ENCODE measurements at regions not wholly inside any gene's neighbourhood (a gene's known extent, or its start where the extent isn't known, plus 50 kb on each side); places are given as distances from the start of the nearest gene placed in this dataset.

- H3K27ac ChIP-seq = no peak overlapping the region
- H3K9me3 ChIP-seq = no peaks in the 10 kb centered on the region
- H3K4me1 ChIP-seq = no peaks in the 10 kb centered on the region
- no peak for DNase-seq (ENCODE audit: extremely low spot score in 2 of 2)
- no peaks in the 10 kb centered on the region for H3K36me3 ChIP-seq
- intact Hi-C loops (cut with DNase I) = no loop called here
- no peaks in the 10 kb centered on the region for H3K27me3 ChIP-seq
- TF ChIP-seq POLR2AphosphoS5 (IDR thresholded peaks at IDR 0.05; ENCODE audit: insufficient read depth in 1 of 2, low read depth in 1 of 2) (no peak), CTCF (IDR thresholded peaks at IDR 0.05) (no peak), POLR2A (IDR thresholded peaks at IDR 0.05) (no peak)
- H3K4me3 ChIP-seq = no peak overlapping the region
Observed at GRCh38 chr2:139020287-139020686, 240.1 kb upstream of the NXPH2 start.

GRCh38 chr2:139018252-139018651, 238.1 kb upstream of the NXPH2 start:
- Histone ChIP-seq H3K9me3 (no peaks in the 10 kb centered on the region), H3K27me3 (no peaks in the 10 kb centered on the region), H3K36me3 (no peaks in the 10 kb centered on the region), H3K27ac (no peak overlapping the region), H3K4me3 (no peak overlapping the region), H3K4me1 (no peaks in the 10 kb centered on the region)
- DNase-seq (ENCODE audit: extremely low spot score in 2 of 2) = no peak
- TF ChIP-seq CTCF (IDR thresholded peaks at IDR 0.05) (no peak), POLR2A (IDR thresholded peaks at IDR 0.05) (no peak), POLR2AphosphoS5 (IDR thresholded peaks at IDR 0.05; ENCODE audit: insufficient read depth in 1 of 2, low read depth in 1 of 2) (no peak)
- intact Hi-C loops (cut with DNase I) = no loop called here

- H3K4me1 ChIP-seq = no peaks in the 10 kb centered on the region
- intact Hi-C loops (cut with DNase I) = no loop called here
- H3K27ac ChIP-seq = no peak overlapping the region
Observed at GRCh38 chr2:139007130-139007529, 226.9 kb upstream of the NXPH2 start.

GRCh38 chr2:139000131-139000785, 220.1 kb upstream of the NXPH2 start:
- Histone ChIP-seq H3K4me1 (no peaks in the 10 kb centered on the region), H3K4me3 (no peak overlapping the region), H3K27me3 (no peaks in the 10 kb centered on the region), H3K36me3 (no peaks in the 10 kb centered on the region), H3K27ac (no peak overlapping the region), H3K9me3 (no peaks in the 10 kb centered on the region)
- DNase-seq (ENCODE audit: extremely low spot score in 2 of 2) = no peak
- intact Hi-C loops (cut with DNase I) = no loop called here
- TF ChIP-seq CTCF (IDR thresholded peaks at IDR 0.05) = no peak
- no peak for TF ChIP-seq POLR2A (IDR thresholded peaks at IDR 0.05)
- no peak for TF ChIP-seq POLR2AphosphoS5 (IDR thresholded peaks at IDR 0.05; ENCODE audit: insufficient read depth in 1 of 2, low read depth in 1 of 2)

More at GRCh38 chr2:139007130-139007529, 226.9 kb upstream of the NXPH2 start:
- H3K27me3 ChIP-seq = no peaks in the 10 kb centered on the region
- H3K36me3 ChIP-seq = no peaks in the 10 kb centered on the region
- no peaks in the 10 kb centered on the region for H3K9me3 ChIP-seq
- no peak for TF ChIP-seq CTCF (IDR thresholded peaks at IDR 0.05)
- no peak for TF ChIP-seq POLR2A (IDR thresholded peaks at IDR 0.05)
- no peak for TF ChIP-seq POLR2AphosphoS5 (IDR thresholded peaks at IDR 0.05; ENCODE audit: insufficient read depth in 1 of 2, low read depth in 1 of 2)
- no peak overlapping the region for H3K4me3 ChIP-seq
- no peak for DNase-seq (ENCODE audit: extremely low spot score in 2 of 2)

- H3K4me1 ChIP-seq = no peaks in the 10 kb centered on the region
- H3K27ac ChIP-seq = no peak overlapping the region
- no peaks in the 10 kb centered on the region for H3K27me3 ChIP-seq
- no peak for DNase-seq (ENCODE audit: extremely low spot score in 2 of 2)
- TF ChIP-seq POLR2A (IDR thresholded peaks at IDR 0.05) (no peak), CTCF (IDR thresholded peaks at IDR 0.05) (no peak)
- no peak overlapping the region for H3K4me3 ChIP-seq
- intact Hi-C loops (cut with DNase I) = no loop called here
- H3K9me3 ChIP-seq = no peaks in the 10 kb centered on the region
- no peaks in the 10 kb centered on the region for H3K36me3 ChIP-seq
Observed at GRCh38 chr2:138997856-138998517, 217.8 kb upstream of the NXPH2 start.

Data from vagina (tissue), 2 donors.